ENCODE measurements at regions not wholly inside any gene's neighbourhood (a gene's known extent, or its start where the extent isn't known, plus 50 kb on each side); places are given as distances from the start of the nearest gene placed in this dataset.

DNA sequence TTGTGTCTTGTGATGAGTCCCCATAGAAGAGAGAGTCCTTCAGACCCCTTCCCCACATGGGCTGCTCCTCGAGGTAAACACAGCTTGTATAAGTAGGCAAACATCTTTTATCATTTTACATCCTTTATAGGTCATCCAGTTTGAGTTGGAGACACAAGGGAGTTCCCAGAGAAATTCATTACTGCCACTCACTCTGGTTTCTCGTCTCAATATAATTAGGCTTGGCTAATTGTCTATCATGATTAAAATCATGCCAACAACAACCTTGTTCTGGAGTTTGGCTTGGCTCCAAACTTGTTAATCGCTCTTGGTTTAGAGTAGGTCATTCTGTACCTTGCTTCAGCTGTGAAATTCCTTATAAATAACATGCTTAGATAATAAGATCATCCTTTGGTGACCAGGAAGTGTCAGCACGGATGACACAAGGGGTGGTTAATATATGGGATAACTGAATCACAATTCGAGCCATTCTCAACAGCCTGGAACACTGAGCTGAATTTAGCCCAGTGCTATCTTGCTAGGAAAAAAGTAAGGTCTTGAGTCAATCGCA is 70.7 kb upstream of the DAB1 start:
- H3K27me3 Mint-ChIP-seq (ENCODE audit: insufficient read depth): peaks cover 2% of the 10 kb centered on the region
- H3K4me1 Mint-ChIP-seq: no peaks in the 10 kb centered on the region
- Histone ChIP-seq H3K27ac (ENCODE audit: low read depth, low read length) (no peak overlapping the region), H3K27me3 (ENCODE audit: control insufficient read depth, insufficient read depth, low read length, poor library complexity, severe bottlenecking) (no peaks in the 10 kb centered on the region), H3K4me3 (ENCODE audit: low read length) (no peak overlapping the region), H3K9me3 (ENCODE audit: control insufficient read depth, low read length) (no peaks in the 10 kb centered on the region), H3K4me1 (ENCODE audit: control insufficient read depth, insufficient read depth, low read length) (no peaks in the 10 kb centered on the region), H3K36me3 (ENCODE audit: control insufficient read depth, insufficient read depth, low read length) (no peaks in the 10 kb centered on the region), H3K9ac (ENCODE audit: extremely low read depth, low read length, poor library complexity, severe bottlenecking) (no peak overlapping the region)
- DNase-seq: no peak
- no peaks in the 10 kb centered on the region for H3K36me3 Mint-ChIP-seq (ENCODE audit: low read depth)
- TF ChIP-seq, protein P1, sequence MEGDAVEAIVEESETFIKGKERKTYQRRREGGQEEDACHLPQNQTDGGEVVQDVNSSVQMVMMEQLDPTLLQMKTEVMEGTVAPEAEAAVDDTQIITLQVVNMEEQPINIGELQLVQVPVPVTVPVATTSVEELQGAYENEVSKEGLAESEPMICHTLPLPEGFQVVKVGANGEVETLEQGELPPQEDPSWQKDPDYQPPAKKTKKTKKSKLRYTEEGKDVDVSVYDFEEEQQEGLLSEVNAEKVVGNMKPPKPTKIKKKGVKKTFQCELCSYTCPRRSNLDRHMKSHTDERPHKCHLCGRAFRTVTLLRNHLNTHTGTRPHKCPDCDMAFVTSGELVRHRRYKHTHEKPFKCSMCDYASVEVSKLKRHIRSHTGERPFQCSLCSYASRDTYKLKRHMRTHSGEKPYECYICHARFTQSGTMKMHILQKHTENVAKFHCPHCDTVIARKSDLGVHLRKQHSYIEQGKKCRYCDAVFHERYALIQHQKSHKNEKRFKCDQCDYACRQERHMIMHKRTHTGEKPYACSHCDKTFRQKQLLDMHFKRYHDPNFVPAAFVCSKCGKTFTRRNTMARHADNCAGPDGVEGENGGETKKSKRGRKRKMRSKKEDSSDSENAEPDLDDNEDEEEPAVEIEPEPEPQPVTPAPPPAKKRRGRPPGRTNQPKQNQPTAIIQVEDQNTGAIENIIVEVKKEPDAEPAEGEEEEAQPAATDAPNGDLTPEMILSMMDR (conservative IDR thresholded peaks at IDR 0.05): no peak
- H3K4me3 Mint-ChIP-seq: no peak overlapping the region
- 86 to 88% methylated on average over 4 to 6 of the region's 6 CpGs for WGBS, 2 experiments (ENCODE audit: insufficient coverage in 1 of 2, insufficient read length in 1 of 2)
- H3K9me3 Mint-ChIP-seq: no peaks in the 10 kb centered on the region
- H3K27ac Mint-ChIP-seq: no peak overlapping the region

DNA sequence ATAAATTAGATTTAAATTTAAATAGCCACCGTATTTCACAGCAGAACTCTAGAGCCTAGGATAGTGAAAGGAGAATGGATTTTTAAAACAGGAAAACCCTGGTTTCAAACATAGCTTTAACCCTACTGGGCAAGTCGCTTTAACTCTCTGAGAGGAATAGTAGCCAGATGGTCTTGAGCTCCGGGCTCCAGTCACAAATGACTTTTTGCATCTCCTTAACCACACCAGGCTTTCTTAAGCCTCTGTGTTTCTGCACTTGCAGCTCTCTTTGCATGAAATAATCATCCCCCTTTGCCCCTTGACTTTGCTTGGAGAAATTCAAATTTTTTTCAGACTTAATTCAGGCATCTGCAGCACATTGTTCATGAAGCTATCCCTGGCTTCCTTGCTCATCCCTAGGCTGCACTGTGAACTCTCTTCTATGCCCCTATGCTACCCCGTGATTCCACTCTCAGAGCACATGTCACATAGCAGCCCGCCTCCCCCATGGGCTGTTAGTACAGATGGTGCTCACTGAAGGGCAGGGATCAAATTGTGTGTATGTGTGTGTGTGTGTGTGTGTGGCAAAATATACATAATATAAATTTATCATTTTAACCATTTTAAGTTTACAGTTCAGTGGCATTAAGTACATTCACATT is 68.8 kb upstream of the DAB1 start:
- Mint-ChIP-seq H3K4me3 (no peak overlapping the region), H3K36me3 (ENCODE audit: low read depth) (no peaks in the 10 kb centered on the region), H3K27ac (no peak overlapping the region), H3K27me3 (ENCODE audit: insufficient read depth) (peaks cover 2% of the 10 kb centered on the region), H3K9me3 (no peaks in the 10 kb centered on the region), H3K4me1 (peaks cover 5% of the 10 kb centered on the region)
- Histone ChIP-seq H3K9me3 (ENCODE audit: control insufficient read depth, low read length) (no peaks in the 10 kb centered on the region), H3K27ac (ENCODE audit: low read depth, low read length) (no peak overlapping the region), H3K4me3 (ENCODE audit: low read length) (no peak overlapping the region), H3K9ac (ENCODE audit: extremely low read depth, low read length, poor library complexity, severe bottlenecking) (no peak overlapping the region), H3K4me1 (ENCODE audit: control insufficient read depth, insufficient read depth, low read length) (no peaks in the 10 kb centered on the region), H3K27me3 (ENCODE audit: control insufficient read depth, insufficient read depth, low read length, poor library complexity, severe bottlenecking) (no peaks in the 10 kb centered on the region), H3K36me3 (ENCODE audit: control insufficient read depth, insufficient read depth, low read length) (no peaks in the 10 kb centered on the region)
- WGBS, 2 experiments (ENCODE audit: insufficient coverage in 1 of 2, insufficient read length in 1 of 2): 88 to 90% methylated on average over 2 to 5 of the region's 5 CpGs
- no peak for DNase-seq
- TF ChIP-seq, protein P1 (conservative IDR thresholded peaks at IDR 0.05): no peak

DNA sequence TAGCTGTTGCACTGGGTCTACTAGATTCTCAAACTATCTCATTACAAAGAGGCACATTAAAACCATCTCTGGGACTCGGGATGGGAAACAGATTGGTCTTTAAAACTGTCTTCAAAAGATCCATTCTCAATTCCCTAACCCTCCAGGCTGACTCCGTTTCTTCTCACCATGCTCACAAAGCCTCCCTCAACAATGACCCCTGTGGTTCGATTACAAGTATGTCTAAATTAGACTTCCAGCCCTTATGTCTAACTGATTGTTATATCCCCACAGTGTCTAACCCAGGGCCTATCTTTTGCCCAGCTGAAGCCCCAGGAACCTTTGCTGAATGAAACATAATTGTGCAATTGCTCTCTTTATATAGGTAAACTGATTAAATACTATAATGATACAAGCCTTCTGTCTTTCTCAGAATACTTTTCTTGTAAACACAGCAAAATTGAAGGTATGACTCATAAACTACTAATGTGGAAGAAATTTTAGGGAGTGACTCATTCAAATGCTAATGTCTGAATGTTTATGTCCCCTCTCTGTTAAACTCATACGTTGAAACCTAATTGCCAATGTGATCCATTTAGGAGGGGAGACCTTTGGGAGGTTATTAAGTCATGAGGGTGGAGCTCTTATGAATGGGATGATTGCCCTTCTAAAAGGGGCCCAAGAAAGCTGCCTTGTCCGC is 65.6 kb upstream of the DAB1 start:
- Mint-ChIP-seq H3K27ac (no peak overlapping the region), H3K9me3 (no peaks in the 10 kb centered on the region), H3K36me3 (ENCODE audit: low read depth) (no peaks in the 10 kb centered on the region), H3K27me3 (ENCODE audit: insufficient read depth) (no peaks in the 10 kb centered on the region), H3K4me3 (no peak overlapping the region), H3K4me1 (peaks cover 5% of the 10 kb centered on the region)
- Histone ChIP-seq H3K36me3 (ENCODE audit: control insufficient read depth, insufficient read depth, low read length) (no peaks in the 10 kb centered on the region), H3K9ac (ENCODE audit: extremely low read depth, low read length, poor library complexity, severe bottlenecking) (no peak overlapping the region), H3K4me1 (ENCODE audit: control insufficient read depth, insufficient read depth, low read length) (no peaks in the 10 kb centered on the region), H3K27ac (ENCODE audit: low read depth, low read length) (peak overlapping the region; percentile 4), H3K27me3 (ENCODE audit: control insufficient read depth, insufficient read depth, low read length, poor library complexity, severe bottlenecking) (no peaks in the 10 kb centered on the region), H3K9me3 (ENCODE audit: control insufficient read depth, low read length) (no peaks in the 10 kb centered on the region), H3K4me3 (ENCODE audit: low read length) (no peak overlapping the region)
- WGBS, 2 experiments (ENCODE audit: insufficient coverage in 1 of 2, insufficient read length in 1 of 2): 86 to 90% methylated on average over 4 to 5 of the region's 5 CpGs
- TF ChIP-seq, protein P1 (conservative IDR thresholded peaks at IDR 0.05): no peak
- DNase-seq: no peak
